GM18519 (cell line): ENCODE measurements at regions not wholly inside any gene's neighbourhood (a gene's known extent, or its start where the extent isn't known, plus 50 kb on each side); places are given as distances from the start of the nearest gene placed in this dataset.
"Not testable (repeated sequence)": the region's sequence is repeated elsewhere in the genome, so short reads cannot be mapped to it uniquely, and the experiment has no call there.

ENCODE experiments used
- ATAC-seq: cut with Tn5 transposase; IDR thresholded peaks from one replicate; pipeline ENCODE4 v1.9.1; 2021; ENCODE audit warnings: mild to moderate bottlenecking, moderate library complexity; ENCODE audit not compliant: unreplicated experiment, low FRiP score

- no peak for ATAC-seq
Observed at GRCh38 chr7:94301024-94301586, 93.6 kb upstream of the COL1A2 start.

DNA sequence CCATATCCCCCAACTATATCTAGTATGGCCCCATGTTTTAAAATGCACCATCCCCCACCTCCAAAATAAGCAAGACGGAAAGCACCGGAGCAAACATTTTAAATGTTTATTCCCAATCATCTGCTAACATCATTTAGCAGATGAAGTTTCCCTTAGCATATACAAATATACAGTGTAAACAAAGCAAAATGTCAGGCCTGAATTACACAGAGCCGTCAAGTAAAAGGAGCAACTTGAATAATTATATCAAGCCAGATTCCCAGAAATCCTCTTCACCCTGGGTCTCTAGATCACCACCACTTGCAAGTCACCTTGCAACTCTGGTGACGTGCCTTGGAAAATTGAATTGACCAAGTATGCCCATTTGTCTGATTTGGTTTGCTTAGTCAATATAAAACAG is 91.6 kb upstream of the COL1A2 start:
- no peak for ATAC-seq

DNA sequence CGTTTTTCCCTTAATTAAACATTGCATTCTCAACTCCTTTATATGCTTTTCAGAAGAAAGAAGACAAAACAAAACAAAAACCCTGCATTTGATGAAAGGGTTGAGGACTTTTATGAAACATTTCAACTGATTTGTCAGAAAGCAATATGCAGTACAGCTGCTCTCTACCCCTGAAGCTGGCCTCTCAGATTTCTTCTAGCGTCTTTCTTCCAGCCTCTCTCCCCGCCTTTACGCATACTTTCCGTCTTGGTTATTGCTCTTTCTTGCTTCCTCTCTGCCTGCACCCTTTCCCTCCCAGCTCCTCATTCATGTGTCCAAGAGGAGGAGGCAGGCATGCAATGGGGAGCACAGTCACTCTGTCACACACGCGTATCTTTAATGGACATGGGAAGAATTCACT is 91.0 kb upstream of the COL1A2 start:
- ATAC-seq: no peak

DNA sequence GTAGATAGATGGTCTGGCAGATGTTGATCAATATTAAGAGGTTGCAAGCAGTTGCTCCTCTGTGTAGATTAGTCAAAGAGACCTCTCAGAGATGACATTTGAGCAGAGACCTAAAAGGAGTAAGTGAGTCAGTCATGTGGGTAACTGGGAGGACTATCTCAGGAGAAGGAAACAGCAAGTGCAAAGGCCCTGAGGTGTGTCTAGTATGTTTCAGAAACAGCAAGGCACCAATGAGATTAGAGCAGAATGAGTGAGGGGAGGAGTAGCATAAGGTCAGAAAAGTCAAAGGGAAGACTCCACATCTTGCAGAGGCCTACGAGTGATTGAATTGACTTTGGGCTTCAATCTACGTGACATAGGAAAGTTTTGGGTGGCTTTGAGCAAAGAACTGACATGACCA is 89.8 kb upstream of the COL1A2 start:
- ATAC-seq: no peak

GRCh38 chr7:94305836-94306235 is 88.9 kb upstream of the COL1A2 start:
- no peak for ATAC-seq

- no peak for ATAC-seq
Observed at GRCh38 chr7:94307399-94308048, 87.2 kb upstream of the COL1A2 start.

DNA sequence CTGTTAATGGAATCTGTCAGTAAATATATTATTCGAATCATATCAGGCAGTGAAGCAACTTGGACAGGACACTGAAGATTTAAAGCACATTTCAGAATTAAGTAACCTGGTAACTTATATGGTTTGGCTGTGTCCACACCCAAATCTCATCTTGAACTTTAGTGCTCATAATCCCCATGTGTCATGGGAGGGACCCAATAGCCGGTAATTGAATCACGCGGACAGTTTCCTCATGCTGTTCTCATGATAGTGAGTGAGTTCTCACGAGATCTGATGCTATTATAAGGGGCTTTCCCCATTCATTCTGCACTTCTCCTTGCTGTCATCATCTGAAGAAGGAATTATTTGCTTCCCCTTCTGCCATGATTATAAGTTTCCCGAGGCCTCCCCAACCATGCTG is 83.2 kb upstream of the COL1A2 start:
- ATAC-seq: no peak

- ATAC-seq: no peak
Observed at GRCh38 chr7:94313926-94314325, 80.8 kb upstream of the COL1A2 start.

- no peak for ATAC-seq
Observed at GRCh38 chr7:94314413-94315410, 80.0 kb upstream of the COL1A2 start.

DNA sequence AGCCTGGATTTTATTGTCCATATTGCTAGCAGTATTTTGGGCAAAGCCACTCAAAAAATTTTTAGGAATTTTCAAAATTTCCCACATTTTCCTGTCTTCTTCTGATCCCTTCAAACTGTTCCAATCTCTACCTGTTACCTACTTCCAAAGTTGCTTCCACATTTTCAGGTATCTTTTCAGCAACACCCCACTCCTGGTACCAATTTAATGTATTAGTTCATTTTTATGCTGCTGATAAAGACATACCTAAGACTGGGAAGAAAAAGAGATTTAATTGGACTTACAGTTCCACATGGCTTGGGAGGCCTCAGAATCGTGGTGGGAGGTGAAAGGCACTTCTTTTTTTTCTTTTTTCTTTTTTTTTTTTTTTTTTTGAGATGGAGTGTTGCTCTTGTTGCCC is 73.6 kb upstream of the COL1A2 start:
- not testable (repeated sequence) for ATAC-seq

GRCh38 chr7:94323844-94324243 is 70.9 kb upstream of the COL1A2 start:
- ATAC-seq: no peak

GRCh38 chr7:94324380-94325121 is 70.1 kb upstream of the COL1A2 start:
- no peak for ATAC-seq

GRCh38 chr7:94325122-94325475 is 69.6 kb upstream of the COL1A2 start:
- no peak for ATAC-seq

DNA sequence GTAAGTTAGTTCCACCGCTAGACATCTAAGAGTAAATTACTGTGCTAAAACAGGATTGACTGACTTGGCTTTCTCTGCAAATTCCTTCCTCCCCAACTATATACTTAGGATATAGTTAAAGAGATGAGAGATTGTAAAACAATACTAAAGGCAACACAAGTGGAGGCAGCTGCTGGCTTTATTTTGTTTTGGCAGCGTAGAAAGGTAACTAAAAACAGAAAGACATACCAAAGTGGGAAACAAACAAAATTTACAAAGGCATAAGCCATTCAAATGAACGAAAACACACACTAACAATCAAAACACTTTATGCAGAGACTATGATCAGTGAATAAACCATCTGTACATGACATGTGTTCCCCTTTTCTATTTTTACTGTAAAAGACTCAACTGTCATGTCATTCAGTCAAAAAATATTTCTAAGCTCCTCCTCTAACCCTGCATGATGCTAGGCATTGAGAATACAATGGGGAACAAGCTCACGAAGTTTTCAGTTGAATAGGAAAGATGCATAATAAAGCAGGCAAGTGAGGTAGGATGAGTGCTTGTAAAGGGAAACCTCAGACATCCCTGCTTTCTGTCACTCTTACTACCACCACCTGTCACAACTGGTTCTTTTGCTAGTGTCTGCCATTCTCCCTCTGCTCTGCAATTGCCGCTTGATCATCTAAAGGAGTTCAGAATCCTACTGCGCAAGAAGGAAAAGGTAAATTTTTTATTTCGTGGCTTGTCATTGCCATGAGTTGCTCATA is 64.2 kb upstream of the COL1A2 start:
- no peak for ATAC-seq

GRCh38 chr7:94332571-94332970 is 62.1 kb upstream of the COL1A2 start:
- no peak for ATAC-seq

GRCh38 chr7:94333810-94334209 is 60.9 kb upstream of the COL1A2 start:
- no peak for ATAC-seq

DNA sequence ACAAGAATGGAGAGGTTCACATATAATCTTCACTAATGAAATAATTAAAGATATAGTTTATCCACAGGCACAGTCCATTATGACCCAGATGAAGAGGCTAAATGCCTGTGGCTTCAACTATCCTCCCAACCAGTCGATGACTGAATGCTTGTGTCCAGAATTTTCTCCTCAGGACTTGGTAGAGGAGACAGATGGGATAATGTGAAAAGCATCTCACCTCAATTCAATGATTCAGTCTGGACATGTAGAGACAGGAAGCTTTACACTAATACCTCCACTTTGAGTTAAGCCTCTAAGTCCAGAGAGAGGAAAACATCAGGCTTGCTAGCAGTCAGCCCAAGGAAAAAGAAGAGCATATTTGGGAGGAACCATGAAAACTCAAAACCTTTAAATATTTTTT is 59.1 kb upstream of the COL1A2 start:
- ATAC-seq: no peak

DNA sequence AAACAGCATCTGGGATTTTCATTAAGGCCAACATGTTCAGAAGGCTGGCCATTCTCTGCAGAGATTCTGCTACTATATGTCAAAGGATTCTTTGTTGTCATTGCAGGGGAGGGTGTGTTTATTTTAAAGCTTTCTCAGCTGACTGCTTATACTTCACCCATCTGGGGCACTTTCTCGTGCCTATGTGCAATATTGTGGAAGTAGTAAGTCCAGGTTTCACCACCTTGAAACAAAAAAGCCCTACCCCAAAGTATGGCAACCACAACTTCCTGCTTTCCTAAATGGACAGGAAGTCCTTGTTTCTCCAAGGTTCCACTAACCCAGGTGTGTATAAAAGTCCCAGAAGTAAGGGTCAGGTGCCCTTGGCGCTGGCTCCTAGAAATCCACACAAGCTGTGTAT is 58.7 kb upstream of the COL1A2 start:
- ATAC-seq: no peak

DNA sequence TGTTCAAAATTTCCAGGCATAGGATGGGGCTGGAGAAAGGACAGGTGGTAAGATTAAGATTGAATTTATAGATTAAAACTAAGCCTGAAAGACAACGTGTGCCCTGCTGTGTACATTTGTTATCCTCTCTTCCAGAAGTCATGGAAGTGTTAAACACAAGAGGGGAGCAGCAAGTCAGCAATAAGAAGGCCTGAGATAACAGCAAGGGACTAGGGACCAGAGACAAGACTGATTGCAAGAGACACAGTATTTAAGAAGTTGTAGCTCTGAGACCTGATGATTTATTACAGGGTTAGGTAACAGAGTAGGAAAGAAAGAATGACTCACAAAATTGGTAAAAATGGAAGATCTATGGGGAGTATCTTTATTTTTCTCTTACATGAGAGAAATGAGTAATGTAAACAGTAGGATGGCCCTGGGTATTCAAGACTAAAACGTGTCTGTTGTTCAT is 55.7 kb upstream of the COL1A2 start:
- no peak for ATAC-seq

DNA sequence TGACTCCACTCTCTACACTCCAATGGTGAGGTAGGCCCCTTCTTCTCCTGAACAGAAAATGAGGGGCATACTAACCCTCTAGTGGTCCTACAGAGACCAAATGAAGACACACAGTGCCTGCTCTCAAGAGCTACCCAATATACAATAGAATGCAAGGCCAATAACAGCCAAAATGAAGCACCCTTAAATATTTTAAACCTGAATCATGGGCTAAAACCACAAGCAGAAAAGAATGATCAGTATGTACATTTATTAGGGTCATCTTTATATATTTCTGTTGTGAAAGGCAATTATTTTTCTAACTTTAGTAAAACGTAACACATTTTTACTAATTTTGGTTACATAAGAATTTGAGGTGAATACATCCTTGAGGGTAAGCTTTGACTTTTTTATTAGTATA is 49.9 kb upstream of the COL1A2 start:
- no peak for ATAC-seq
